ENCODE measurements at regions not wholly inside any gene's neighbourhood (a gene's known extent, or its start where the extent isn't known, plus 50 kb on each side); places are given as distances from the start of the nearest gene placed in this dataset.

DNA sequence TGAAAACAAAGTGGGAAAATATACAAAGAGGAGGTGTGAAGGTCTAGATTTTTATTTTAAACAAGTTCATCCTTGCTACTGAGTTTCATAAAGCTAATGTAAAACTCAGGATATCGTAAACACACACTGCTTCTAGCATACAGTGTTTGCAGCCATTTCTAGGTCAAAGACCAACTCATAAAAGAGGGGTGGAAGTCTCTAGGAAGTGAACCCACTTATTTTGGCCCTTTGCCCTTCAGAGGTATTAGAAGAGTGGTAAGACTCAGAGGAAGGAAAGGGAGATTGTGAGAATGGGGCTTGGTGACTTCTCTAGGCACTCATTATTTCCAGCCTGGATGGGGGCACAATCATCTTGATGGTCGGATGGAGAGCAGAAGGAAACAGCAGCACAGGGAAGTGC lies 91.2 kb downstream of the TNFSF18 start:
- TF ChIP-seq, protein P1, sequence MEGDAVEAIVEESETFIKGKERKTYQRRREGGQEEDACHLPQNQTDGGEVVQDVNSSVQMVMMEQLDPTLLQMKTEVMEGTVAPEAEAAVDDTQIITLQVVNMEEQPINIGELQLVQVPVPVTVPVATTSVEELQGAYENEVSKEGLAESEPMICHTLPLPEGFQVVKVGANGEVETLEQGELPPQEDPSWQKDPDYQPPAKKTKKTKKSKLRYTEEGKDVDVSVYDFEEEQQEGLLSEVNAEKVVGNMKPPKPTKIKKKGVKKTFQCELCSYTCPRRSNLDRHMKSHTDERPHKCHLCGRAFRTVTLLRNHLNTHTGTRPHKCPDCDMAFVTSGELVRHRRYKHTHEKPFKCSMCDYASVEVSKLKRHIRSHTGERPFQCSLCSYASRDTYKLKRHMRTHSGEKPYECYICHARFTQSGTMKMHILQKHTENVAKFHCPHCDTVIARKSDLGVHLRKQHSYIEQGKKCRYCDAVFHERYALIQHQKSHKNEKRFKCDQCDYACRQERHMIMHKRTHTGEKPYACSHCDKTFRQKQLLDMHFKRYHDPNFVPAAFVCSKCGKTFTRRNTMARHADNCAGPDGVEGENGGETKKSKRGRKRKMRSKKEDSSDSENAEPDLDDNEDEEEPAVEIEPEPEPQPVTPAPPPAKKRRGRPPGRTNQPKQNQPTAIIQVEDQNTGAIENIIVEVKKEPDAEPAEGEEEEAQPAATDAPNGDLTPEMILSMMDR (IDR thresholded peaks at IDR 0.05; ENCODE audit: borderline replicate concordance) = no peak
- H3K4me1 ChIP-seq = peaks cover 4% of the 10 kb centered on the region
- DNase-seq = no peak
- intact Hi-C loops (cut with micrococcal nuclease) = no loop called here
- no peaks in the 10 kb centered on the region for H3K27me3 ChIP-seq (ENCODE audit: low read depth)
- H3K9me3 ChIP-seq (replicated peaks) = peaks cover 9% of the 10 kb centered on the region
- no peaks in the 10 kb centered on the region for H3K36me3 ChIP-seq
- H3K27ac ChIP-seq (replicated peaks) = no peak overlapping the region
- H3K4me3 ChIP-seq = no peak overlapping the region

DNA sequence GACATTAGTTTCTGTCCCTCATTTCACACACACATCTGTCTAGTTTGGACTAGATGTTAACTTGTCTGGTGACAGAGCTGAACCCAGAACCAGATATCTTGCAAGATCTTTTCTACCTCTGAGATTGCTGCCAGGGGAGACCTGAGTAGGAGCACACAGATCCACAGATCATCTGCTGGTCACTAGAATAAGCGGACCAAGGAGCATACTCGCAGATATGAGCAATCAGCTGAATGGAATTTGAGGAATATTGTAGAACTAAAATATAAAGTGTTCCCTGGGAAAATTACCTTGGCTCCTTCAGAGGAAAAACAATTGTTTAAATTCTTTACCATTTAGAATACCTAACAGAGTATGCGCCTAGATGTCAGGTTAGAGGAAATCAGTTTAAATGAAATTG lies 90.7 kb downstream of the TNFSF18 start:
- Histone ChIP-seq H3K36me3 (no peaks in the 10 kb centered on the region), H3K4me3 (no peak overlapping the region), H3K27me3 (ENCODE audit: low read depth) (no peaks in the 10 kb centered on the region), H3K27ac (replicated peaks) (no peak overlapping the region), H3K4me1 (peaks cover 4% of the 10 kb centered on the region), H3K9me3 (replicated peaks) (peaks cover 9% of the 10 kb centered on the region)
- no peak for DNase-seq
- TF ChIP-seq, protein P1 (IDR thresholded peaks at IDR 0.05; ENCODE audit: borderline replicate concordance) = no peak
- intact Hi-C loops (cut with micrococcal nuclease) = no loop called here

DNA sequence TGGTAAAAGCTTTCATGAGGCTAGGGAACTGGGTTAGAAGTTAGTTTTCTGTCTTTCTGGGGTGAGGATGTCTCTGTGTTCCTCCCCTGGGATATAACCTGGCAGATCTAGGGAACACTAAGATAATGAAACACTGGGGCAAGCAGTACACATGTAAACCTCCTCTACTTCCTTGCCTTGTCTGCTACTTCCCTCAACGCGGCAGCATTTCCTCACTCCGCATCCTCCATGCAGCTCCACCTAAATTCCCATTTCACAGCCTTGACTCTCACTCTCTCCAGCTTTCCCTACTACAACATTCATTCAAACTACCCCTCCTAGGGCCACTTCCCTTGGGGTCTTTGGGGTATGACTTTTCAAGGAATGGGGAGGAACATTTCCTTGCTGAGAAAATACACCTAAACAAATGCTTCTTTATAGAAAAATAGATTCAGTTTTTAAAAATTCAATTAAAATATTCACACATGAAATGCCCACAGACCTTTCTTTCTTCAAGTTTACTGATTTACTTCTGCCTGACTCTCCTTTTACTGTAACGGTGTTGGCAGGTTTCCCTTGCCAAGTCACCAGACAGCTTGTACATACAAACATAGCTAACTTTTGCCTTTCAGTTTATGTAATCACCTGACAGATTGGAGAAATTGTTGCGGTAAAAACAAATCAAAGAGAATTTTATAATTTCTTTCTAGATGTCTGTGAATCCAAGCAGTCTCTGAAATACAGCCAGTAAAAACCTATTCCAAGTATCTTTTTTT lies 90.1 kb downstream of the TNFSF18 start:
- intact Hi-C loops (cut with micrococcal nuclease) = no loop called here
- H3K4me3 ChIP-seq = no peak overlapping the region
- H3K27ac ChIP-seq (replicated peaks) = no peak overlapping the region
- no peaks in the 10 kb centered on the region for H3K27me3 ChIP-seq (ENCODE audit: low read depth)
- peaks cover 4% of the 10 kb centered on the region for H3K4me1 ChIP-seq
- peaks cover 9% of the 10 kb centered on the region for H3K9me3 ChIP-seq (replicated peaks)
- DNase-seq = no peak
- H3K36me3 ChIP-seq = no peaks in the 10 kb centered on the region
- TF ChIP-seq, protein P1 (IDR thresholded peaks at IDR 0.05; ENCODE audit: borderline replicate concordance) = peak; percentile 9

DNA sequence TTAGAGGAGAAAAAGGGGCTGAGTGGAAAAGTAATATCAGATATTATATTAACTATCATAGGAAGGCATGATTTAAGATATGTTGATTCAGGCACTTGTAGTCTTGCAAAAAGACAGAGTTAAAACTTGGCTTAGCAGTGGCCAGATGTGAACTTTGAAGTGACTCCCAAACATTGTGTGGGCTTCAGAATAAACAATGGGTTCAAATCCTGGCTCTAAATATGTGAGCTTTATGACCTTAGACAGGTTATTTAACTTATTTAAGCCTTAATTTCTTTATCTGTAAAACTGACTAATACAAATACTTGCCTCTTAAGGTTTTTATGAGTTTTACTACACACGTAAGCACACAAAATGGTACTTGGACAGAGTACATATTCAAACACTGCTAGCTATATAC lies 85.9 kb downstream of the TNFSF18 start:
- Histone ChIP-seq H3K9me3 (replicated peaks) (peaks cover 17% of the 10 kb centered on the region), H3K4me3 (no peak overlapping the region), H3K36me3 (no peaks in the 10 kb centered on the region), H3K27me3 (ENCODE audit: low read depth) (no peaks in the 10 kb centered on the region), H3K27ac (replicated peaks) (no peak overlapping the region), H3K4me1 (peaks cover 4% of the 10 kb centered on the region)
- TF ChIP-seq, protein P1 (IDR thresholded peaks at IDR 0.05; ENCODE audit: borderline replicate concordance) = no peak
- no peak for DNase-seq
- intact Hi-C loops (cut with micrococcal nuclease) = no loop called here

DNA sequence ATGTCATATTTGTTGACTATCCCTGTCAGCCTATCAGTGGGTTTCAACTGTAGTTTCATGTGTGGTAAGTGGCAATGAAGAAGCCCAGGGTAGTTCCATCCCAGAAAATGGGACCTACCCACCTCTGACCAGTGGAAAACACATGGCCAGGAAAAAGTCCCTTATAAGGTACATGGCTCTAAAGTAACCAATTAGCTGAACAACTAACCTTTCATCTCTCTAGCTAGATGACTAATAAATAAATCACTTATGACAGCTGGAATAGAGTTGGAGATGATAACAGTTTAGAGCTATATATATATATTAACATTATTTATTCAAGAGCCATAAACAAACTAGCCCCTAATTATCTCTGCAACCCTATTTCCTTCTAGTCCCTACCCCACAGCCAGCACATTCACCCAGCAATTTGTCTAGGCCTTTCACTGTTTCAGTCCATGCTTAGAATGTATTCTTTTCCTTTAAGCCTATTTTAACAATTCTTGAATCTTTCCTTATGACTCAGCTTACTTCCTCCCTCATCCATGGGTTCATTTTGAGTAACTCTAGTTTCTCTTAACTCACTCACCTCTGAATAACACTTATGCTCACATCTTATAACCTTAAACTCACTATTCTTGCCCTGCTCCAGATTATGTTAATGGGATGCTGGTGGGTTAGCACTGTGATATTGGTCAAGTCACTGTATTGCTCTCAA lies 83.7 kb downstream of the TNFSF18 start:
- Histone ChIP-seq H3K4me1 (no peaks in the 10 kb centered on the region), H3K36me3 (no peaks in the 10 kb centered on the region), H3K27ac (replicated peaks) (no peak overlapping the region), H3K9me3 (replicated peaks) (peaks cover 17% of the 10 kb centered on the region), H3K4me3 (no peak overlapping the region), H3K27me3 (ENCODE audit: low read depth) (no peaks in the 10 kb centered on the region)
- intact Hi-C loops (cut with micrococcal nuclease) = no loop called here
- TF ChIP-seq, protein P1 (IDR thresholded peaks at IDR 0.05; ENCODE audit: borderline replicate concordance) = no peak
- DNase-seq = no peak

Data from left ventricle myocardium inferior (tissue), 1 donor.